GM12878 (cell line): ENCODE measurements at regions not wholly inside any gene's neighbourhood (a gene's known extent, or its start where the extent isn't known, plus 50 kb on each side); places are given as distances from the start of the nearest gene placed in this dataset.

ENCODE experiments used
- ATF2 ChIP-seq: IDR thresholded peaks from 2 replicates; pipeline ENCODE4 v1.6.1; 2012; ENCODE audit warnings: low read length, inconsistent platforms
- ATF3 ChIP-seq: IDR thresholded peaks from 2 replicates; pipeline ENCODE4 v1.6.1; 2011; ENCODE audit warnings: low read depth, mild to moderate bottlenecking, low read length, moderate library complexity, borderline replicate concordance; ENCODE audit errors: extremely low read depth
- ATF7 ChIP-seq: fragments of 450-650 bp; IDR thresholded peaks from 2 replicates; pipeline ENCODE4 v1.6.1; 2016; ENCODE audit warnings: low read depth, mild to moderate bottlenecking
- BCL11A ChIP-seq: IDR thresholded peaks from 2 replicates; pipeline ENCODE4 v1.6.1; 2011; ENCODE audit warnings: low read depth, low read length
- BMI1 ChIP-seq: fragments of 450-650 bp; IDR thresholded peaks from 2 replicates; pipeline ENCODE4 v1.6.1; 2016; ENCODE audit warnings: mild to moderate bottlenecking, moderate library complexity, borderline replicate concordance
- CREM ChIP-seq: IDR thresholded peaks from 2 replicates; pipeline ENCODE4 v1.6.1; 2014; ENCODE audit warnings: antibody characterized with exemption, low read depth
- DPF2 ChIP-seq: fragments of 450-650 bp; IDR thresholded peaks from 2 replicates; pipeline ENCODE4 v1.6.1; 2017; ENCODE audit warnings: mild to moderate bottlenecking
- FOS ChIP-seq: IDR thresholded peaks from 3 replicates; pipeline ENCODE4 v1.6.1; 2011; ENCODE audit warnings: borderline replicate concordance; ENCODE audit not compliant: insufficient read length; ENCODE audit errors: extremely low read depth
- HDGF ChIP-seq: fragments of 450-650 bp; IDR thresholded peaks from 2 replicates; pipeline ENCODE4 v1.6.1; 2016; ENCODE audit warnings: antibody characterized with exemption
- IRF4 ChIP-seq: IDR thresholded peaks from 2 replicates; pipeline ENCODE4 v1.6.1; 2011; ENCODE audit warnings: low read depth, low read length
- JUNB ChIP-seq: IDR thresholded peaks from 2 replicates; pipeline ENCODE4 v1.6.1; 2016; ENCODE audit warnings: antibody characterized with exemption, mild to moderate bottlenecking
- NFIC ChIP-seq: IDR thresholded peaks from 2 replicates; pipeline ENCODE4 v1.6.1; 2012; ENCODE audit warnings: low read depth, mild to moderate bottlenecking, inconsistent platforms, low read length, moderate library complexity
- PRDM15 ChIP-seq: fragments of 450-650 bp; formaldehyde crosslinking; IDR thresholded peaks from 2 replicates; pipeline ENCODE4 v1.4.0; 2020; ENCODE audit warnings: mild to moderate bottlenecking, moderate library complexity
- RCOR1 ChIP-seq: conservative IDR thresholded peaks from 2 replicates; pipeline ENCODE4 v1.6.1; 2012; ENCODE audit warnings: low read depth, low read length, improper control_type of control experiment
- RUNX3 ChIP-seq: IDR thresholded peaks from 2 replicates; pipeline ENCODE4 v1.6.1; 2012; ENCODE audit warnings: low read length, inconsistent platforms
- SKIL ChIP-seq: fragments of 450-650 bp; IDR thresholded peaks from 2 replicates; pipeline ENCODE4 v1.6.1; 2017; ENCODE audit warnings: mild to moderate bottlenecking, low read depth, inconsistent platforms; ENCODE audit not compliant: poor library complexity, severe bottlenecking
- STAT3 ChIP-seq: IDR thresholded peaks from 2 replicates; pipeline ENCODE4 v1.6.1; 2011; ENCODE audit warnings: low read depth, low read length, improper control_type of control experiment
- USF1 ChIP-seq: IDR thresholded peaks from 2 replicates; pipeline ENCODE4 v1.6.1; 2011; ENCODE audit warnings: borderline replicate concordance, low read depth, mild to moderate bottlenecking, moderate library complexity, mixed read lengths, low read length; ENCODE audit not compliant: insufficient read depth; ENCODE audit errors: extremely low read length
- ZNF24 ChIP-seq: fragments of 450-650 bp; IDR thresholded peaks from 2 replicates; pipeline ENCODE4 v1.6.1; 2017; ENCODE audit warnings: antibody characterized with exemption, mild to moderate bottlenecking
- ZSCAN29 ChIP-seq: fragments of 450-650 bp; IDR thresholded peaks from 2 replicates; pipeline ENCODE4 v1.6.1; 2017; ENCODE audit warnings: mild to moderate bottlenecking, moderate library complexity

GRCh38 chr12:78457938-78458337, 406.6 kb upstream of the SYT1 start (continued):
- TF ChIP-seq STAT3 (0 out of 2 replicates have a peak, but pooled peaks have one; percentile 64), ZSCAN29 (no peak), ATF2 (peak; percentile 42; the same call in 1 of the 2 replicates), BCL11A (peak; percentile 76), DPF2 (peak; percentile 70; the same call in 1 of the 2 replicates), SKIL (no peak), ZNF24 (0 out of 2 replicates have a peak, but pooled peaks have one; percentile 24), ATF7 (peak; percentile 36; the same call in 1 of the 2 replicates), USF1 (no peak), CREM (0 out of 2 replicates have a peak, but pooled peaks have one; percentile 12), JUNB (peak; percentile 75), BMI1 (peak; percentile 25; the same call in 1 of the 2 replicates), NFIC (peak; percentile 84), FOS (no peak), IRF4 (peak; percentile 89), ATF3 (no peak), RCOR1 (no peak), PRDM15 (CRISPR knock-in tag) (no peak), RUNX3 (peak; percentile 94), HDGF (no peak)
